Suprapubic skin (tissue), 4 donors: ENCODE measurements at regions not wholly inside any gene's neighbourhood (a gene's known extent, or its start where the extent isn't known, plus 50 kb on each side); places are given as distances from the start of the nearest gene placed in this dataset.

ENCODE experiments used
- DNase-seq, 2 donors: peaks; one replicate each; pipeline ENCODE4 v3.0.0-alpha.2; 2019; ENCODE audit warnings: low spot score in 2 of 2
- H3K27ac ChIP-seq: fragments of 200-600 bp; sonication (generic); one replicate; pipeline ENCODE4 v1.5.1; 2019
- H3K27me3 ChIP-seq: fragments of 200-600 bp; sonication (generic); one replicate; pipeline ENCODE4 v1.5.1; 2019
- H3K36me3 ChIP-seq: fragments of 200-600 bp; sonication (generic); one replicate; pipeline ENCODE4 v1.5.1; 2019
- H3K4me1 ChIP-seq: fragments of 200-600 bp; sonication (generic); one replicate; pipeline ENCODE4 v1.5.1; 2019
- H3K4me3 ChIP-seq: fragments of 200-600 bp; sonication (generic); one replicate; pipeline ENCODE4 v1.5.1; 2019; ENCODE audit warnings: mild to moderate bottlenecking
- H3K9me3 ChIP-seq: fragments of 200-600 bp; sonication (generic); one replicate; pipeline ENCODE4 v1.5.1; 2019
- EP300 ChIP-seq: sonication (generic); formaldehyde crosslinking; IDR thresholded peaks from one replicate; pipeline ENCODE4 v1.6.1; 2017; ENCODE audit warnings: antibody characterized with exemption
- POLR2A ChIP-seq, 2 donors: fragments of 450-650 bp; IDR thresholded peaks; one replicate each; pipeline ENCODE4 v1.6.1; 2017; ENCODE audit warnings: antibody characterized with exemption in 2 of 2, mild to moderate bottlenecking in 2 of 2, moderate library complexity in 2 of 2
- POLR2AphosphoS5 ChIP-seq, 3 donors: sonication (generic); formaldehyde crosslinking; IDR thresholded peaks; one replicate each; pipeline ENCODE4 v1.6.1; 2017; ENCODE audit warnings: antibody characterized with exemption in 3 of 3
- WGBS: methylation state at CpG from one replicate; pipeline ENCODE4 v1.1.5; 2018; 5-methylcytosine and 5-hydroxymethylcytosine counted together
- TF ChIP-seq, protein P1 (sequence below), 2 donors: fragments of 200-600 bp in 1 of 2; fragments of 450-650 bp in 1 of 2; sonication (generic) in 1 of 2; IDR thresholded peaks; one replicate each; pipeline ENCODE4 v1.5.1; 2016 to 2019; ENCODE audit warnings: antibody characterized with exemption in 2 of 2, mild to moderate bottlenecking in 1 of 2, moderate library complexity in 1 of 2

DNA sequence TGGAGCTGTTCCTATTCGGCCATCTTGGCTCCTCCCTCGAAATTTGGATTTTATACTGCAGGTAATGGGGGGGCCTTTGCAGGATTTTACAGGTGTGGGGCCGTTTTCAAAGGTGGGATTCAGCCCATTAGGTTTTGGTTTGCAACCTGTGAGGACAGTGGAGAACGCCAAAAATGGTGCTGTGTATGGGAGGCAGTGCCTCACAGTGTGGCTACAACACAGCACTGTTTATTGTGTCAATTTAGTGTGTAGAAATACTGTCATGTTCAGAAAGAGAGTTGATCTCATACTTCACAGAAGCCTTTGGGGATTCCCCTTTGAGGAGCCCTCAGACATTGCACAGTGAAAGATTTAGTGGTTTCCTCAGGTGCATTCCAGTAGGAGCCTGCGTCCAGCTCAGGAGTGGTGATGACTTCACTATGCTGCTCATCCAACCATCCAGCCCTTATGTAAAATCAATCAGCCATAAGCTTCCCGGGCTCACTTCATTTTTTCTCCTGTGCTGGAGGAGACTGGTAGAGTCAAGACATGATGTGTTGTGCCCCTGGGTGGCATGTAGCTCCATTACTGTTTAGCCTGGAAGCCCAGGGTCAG, 92.7 kb upstream of the PRMT8 start:
- TF ChIP-seq POLR2AphosphoS5 (IDR thresholded peaks at IDR 0.05) (no peak), EP300 (no peak), POLR2A (IDR thresholded peaks at IDR 0.05) (no peak)
- TF ChIP-seq, protein P1, sequence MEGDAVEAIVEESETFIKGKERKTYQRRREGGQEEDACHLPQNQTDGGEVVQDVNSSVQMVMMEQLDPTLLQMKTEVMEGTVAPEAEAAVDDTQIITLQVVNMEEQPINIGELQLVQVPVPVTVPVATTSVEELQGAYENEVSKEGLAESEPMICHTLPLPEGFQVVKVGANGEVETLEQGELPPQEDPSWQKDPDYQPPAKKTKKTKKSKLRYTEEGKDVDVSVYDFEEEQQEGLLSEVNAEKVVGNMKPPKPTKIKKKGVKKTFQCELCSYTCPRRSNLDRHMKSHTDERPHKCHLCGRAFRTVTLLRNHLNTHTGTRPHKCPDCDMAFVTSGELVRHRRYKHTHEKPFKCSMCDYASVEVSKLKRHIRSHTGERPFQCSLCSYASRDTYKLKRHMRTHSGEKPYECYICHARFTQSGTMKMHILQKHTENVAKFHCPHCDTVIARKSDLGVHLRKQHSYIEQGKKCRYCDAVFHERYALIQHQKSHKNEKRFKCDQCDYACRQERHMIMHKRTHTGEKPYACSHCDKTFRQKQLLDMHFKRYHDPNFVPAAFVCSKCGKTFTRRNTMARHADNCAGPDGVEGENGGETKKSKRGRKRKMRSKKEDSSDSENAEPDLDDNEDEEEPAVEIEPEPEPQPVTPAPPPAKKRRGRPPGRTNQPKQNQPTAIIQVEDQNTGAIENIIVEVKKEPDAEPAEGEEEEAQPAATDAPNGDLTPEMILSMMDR (IDR thresholded peaks at IDR 0.05): no peak
- WGBS: 77% methylated on average over 6 of the region's 6 CpGs
- H3K36me3 ChIP-seq: no peaks in the 10 kb centered on the region

GRCh38 chr12:3405821-3406220, 85.2 kb upstream of the PRMT8 start:
- H3K27me3 ChIP-seq: no peaks in the 10 kb centered on the region
- H3K27ac ChIP-seq: no peak overlapping the region
- WGBS: 50% methylated on average over 1 of the region's 1 CpG
- no peaks in the 10 kb centered on the region for H3K36me3 ChIP-seq
- no peaks in the 10 kb centered on the region for H3K4me1 ChIP-seq
- no peak for DNase-seq
- no peak overlapping the region for H3K4me3 ChIP-seq
- TF ChIP-seq POLR2A (IDR thresholded peaks at IDR 0.05): no peak
- peaks cover 25% of the 10 kb centered on the region for H3K9me3 ChIP-seq

More for the DNA sequence above, 92.7 kb upstream of the PRMT8 start:
- Histone ChIP-seq H3K4me3 (no peak overlapping the region), H3K9me3 (no peaks in the 10 kb centered on the region), H3K27ac (no peak overlapping the region), H3K4me1 (no peaks in the 10 kb centered on the region), H3K27me3 (peaks cover 11% of the 10 kb centered on the region)
- DNase-seq: no peak

DNA sequence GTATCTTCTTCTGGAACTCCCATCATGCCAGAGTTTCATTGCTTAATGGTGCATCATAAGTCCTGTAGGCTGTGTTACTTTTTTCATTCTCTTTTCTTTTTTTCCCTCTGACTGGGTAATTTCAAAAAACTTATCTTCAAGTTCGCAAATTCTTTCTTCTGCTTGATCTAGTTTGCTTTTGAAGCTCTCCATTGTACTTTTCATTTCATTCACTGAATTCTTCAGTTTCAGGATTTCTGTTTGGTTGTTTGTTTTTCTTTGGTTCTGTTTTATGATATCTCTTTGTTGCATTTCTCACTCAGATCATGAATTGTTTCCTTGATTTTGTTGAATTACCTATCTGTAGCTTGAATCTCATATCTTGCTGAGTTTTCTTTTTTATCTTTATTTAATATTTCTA, 83.3 kb upstream of the PRMT8 start:
- no peak overlapping the region for H3K27ac ChIP-seq
- WGBS: 96% methylated on average over 1 of the region's 1 CpG
- no peaks in the 10 kb centered on the region for H3K36me3 ChIP-seq
- DNase-seq: no peak
- no peak overlapping the region for H3K4me3 ChIP-seq
- TF ChIP-seq, protein P1 (IDR thresholded peaks at IDR 0.05): no peak
- TF ChIP-seq POLR2A (IDR thresholded peaks at IDR 0.05) (no peak), EP300 (no peak), POLR2AphosphoS5 (IDR thresholded peaks at IDR 0.05) (no peak)
- H3K27me3 ChIP-seq: no peaks in the 10 kb centered on the region
- peaks cover 25% of the 10 kb centered on the region for H3K9me3 ChIP-seq
- no peaks in the 10 kb centered on the region for H3K4me1 ChIP-seq

DNA sequence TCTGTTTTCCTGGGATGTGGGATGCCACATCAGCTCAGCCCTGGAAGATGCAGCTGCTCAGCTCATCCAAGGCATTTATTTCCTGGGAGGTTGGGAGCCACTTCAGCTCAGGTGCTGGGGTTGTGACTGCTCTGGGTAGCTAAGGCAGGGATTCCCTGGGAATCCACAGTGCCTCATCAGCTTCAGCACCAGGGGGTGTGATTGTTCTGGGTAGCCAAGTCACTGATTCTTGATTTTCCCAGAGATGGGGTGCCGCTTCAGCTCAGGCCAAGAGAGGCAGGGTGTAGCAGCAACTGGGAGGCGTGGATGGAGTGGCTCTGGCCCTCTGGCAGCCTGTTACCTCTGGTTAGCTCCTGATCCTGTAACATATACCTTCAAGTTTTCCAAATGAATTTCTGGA, 81.3 kb upstream of the PRMT8 start:
- TF ChIP-seq EP300: no peak
- TF ChIP-seq POLR2AphosphoS5 (IDR thresholded peaks at IDR 0.05): no peak
- TF ChIP-seq, protein P1 (IDR thresholded peaks at IDR 0.05): no peak
- no peak for TF ChIP-seq POLR2A (IDR thresholded peaks at IDR 0.05)
- no peak overlapping the region for H3K27ac ChIP-seq
- H3K4me1 ChIP-seq: no peaks in the 10 kb centered on the region
- H3K4me3 ChIP-seq: no peak overlapping the region
- 50% methylated on average over 1 of the region's 2 CpGs for WGBS
- H3K9me3 ChIP-seq: peaks cover 25% of the 10 kb centered on the region
- no peak for DNase-seq
- no peaks in the 10 kb centered on the region for H3K36me3 ChIP-seq
- peaks cover 3% of the 10 kb centered on the region for H3K27me3 ChIP-seq

GRCh38 chr12:3416159-3416558, 74.8 kb upstream of the PRMT8 start:
- Histone ChIP-seq H3K9me3 (no peaks in the 10 kb centered on the region), H3K27ac (no peak overlapping the region), H3K36me3 (no peaks in the 10 kb centered on the region), H3K4me1 (no peaks in the 10 kb centered on the region), H3K4me3 (no peak overlapping the region), H3K27me3 (peaks cover 15% of the 10 kb centered on the region)
- no peak for TF ChIP-seq EP300
- no peak for TF ChIP-seq POLR2AphosphoS5 (IDR thresholded peaks at IDR 0.05)
- TF ChIP-seq, protein P1 (IDR thresholded peaks at IDR 0.05): no peak
- TF ChIP-seq POLR2A (IDR thresholded peaks at IDR 0.05): no peak
- whole genome bisulfite sequencing: 82% methylated on average over 1 of the region's 1 CpG
- DNase-seq: no peak

DNA sequence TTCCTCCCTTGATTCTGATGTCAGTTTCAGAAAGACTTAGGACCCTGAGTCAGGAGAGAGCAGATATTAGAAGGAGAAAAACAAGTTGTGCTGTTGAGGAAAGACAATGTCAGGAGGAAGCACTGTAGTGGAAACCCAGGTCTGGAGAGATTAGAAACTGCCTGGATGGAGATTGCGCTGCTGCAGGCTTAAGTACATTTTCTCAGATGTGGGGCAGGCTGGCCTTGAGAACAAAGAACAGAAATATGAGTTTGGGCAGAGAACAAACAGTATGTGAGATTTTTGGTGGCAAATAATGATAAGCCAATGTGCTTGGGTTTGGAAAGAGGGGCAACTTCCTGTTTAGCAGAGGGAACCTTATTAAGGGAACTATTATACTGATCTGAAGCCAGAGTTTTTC, 74.3 kb upstream of the PRMT8 start:
- no peak for TF ChIP-seq POLR2A (IDR thresholded peaks at IDR 0.05)
- no peak for TF ChIP-seq EP300
- TF ChIP-seq, protein P1 (IDR thresholded peaks at IDR 0.05): no peak
- TF ChIP-seq POLR2AphosphoS5 (IDR thresholded peaks at IDR 0.05): no peak
- Histone ChIP-seq H3K4me1 (no peaks in the 10 kb centered on the region), H3K27me3 (peaks cover 19% of the 10 kb centered on the region), H3K9me3 (no peaks in the 10 kb centered on the region), H3K36me3 (no peaks in the 10 kb centered on the region), H3K27ac (no peak overlapping the region), H3K4me3 (no peak overlapping the region)
- 91% methylated on average over 1 of the region's 1 CpG for WGBS
- DNase-seq: no peak
